Esophagus squamous epithelium (tissue), 4 donors: ENCODE measurements at regions not wholly inside any gene's neighbourhood (a gene's known extent, or its start where the extent isn't known, plus 50 kb on each side); places are given as distances from the start of the nearest gene placed in this dataset.

Experiments used
- CTCF ChIP-seq, 6 experiments: fragments of 450-650 bp in 4 of 6; fragments of 200-600 bp in 2 of 6; sonication (generic) in 2 of 6; IDR thresholded peaks; one replicate each; pipeline ENCODE4 v1.5.1; 2016 to 2019; ENCODE audit warnings: antibody characterized with exemption in 6 of 6, mild to moderate bottlenecking in 4 of 6, moderate library complexity in 4 of 6
- POLR2A ChIP-seq, 4 donors: fragments of 450-650 bp; IDR thresholded peaks; one replicate each; pipeline ENCODE4 v1.6.1; 2017; ENCODE audit warnings: antibody characterized with exemption in 4 of 4, mild to moderate bottlenecking in 4 of 4, moderate library complexity in 3 of 4

GRCh38 chr2:239729151-239729550 is 296.0 kb downstream of the NDUFA10 start:
- TF ChIP-seq CTCF (IDR thresholded peaks at IDR 0.05) (no peak), POLR2A (IDR thresholded peaks at IDR 0.05) (no peak)
